ENCODE measurements at regions not wholly inside any gene's neighbourhood (a gene's known extent, or its start where the extent isn't known, plus 50 kb on each side); places are given as distances from the start of the nearest gene placed in this dataset.

DNA sequence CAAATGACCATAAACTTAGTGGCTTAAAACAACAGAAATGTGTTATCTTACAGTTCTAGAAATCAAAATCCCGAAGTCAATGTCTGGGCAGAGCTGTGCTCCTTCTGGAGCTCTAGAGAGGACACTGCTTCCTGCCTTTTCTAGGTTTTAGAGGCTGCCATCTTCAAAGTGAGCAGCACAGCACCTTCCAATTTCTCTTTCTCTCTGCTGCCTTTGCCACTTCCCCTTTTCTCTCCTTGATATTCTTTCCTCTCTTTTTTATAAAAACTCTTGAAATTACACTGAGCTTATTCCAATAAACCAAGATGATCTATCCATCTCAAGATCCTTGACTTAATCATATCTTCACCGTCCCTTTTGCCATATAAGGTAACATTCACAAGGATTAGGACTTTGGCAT, 616.9 kb downstream of the PLPP3 start:
- H3K27ac ChIP-seq (ENCODE audit: insufficient read length, low read depth, low read length) = no peak overlapping the region
- DNase-seq = no peak
- Mint-ChIP-seq H3K27me3 (ENCODE audit: low read depth) (no peaks in the 10 kb centered on the region), H3K27ac (no peak overlapping the region), H3K9me3 (no peaks in the 10 kb centered on the region), H3K4me1 (peaks cover 0 to 8% of the 10 kb centered on the region in 2 experiments; a peak in 1 of 4 replicates), H3K4me3 (no peak overlapping the region), H3K36me3 (ENCODE audit: insufficient read depth in 1 of 3, low read depth in 3 of 3) (no peaks in the 10 kb centered on the region)
- no peak overlapping the region for H2AFZ ChIP-seq (ENCODE audit: low read length)
- no peaks in the 10 kb centered on the region for H3K23me2 ChIP-seq (ENCODE audit: insufficient read length, low read depth, low read length, poor library complexity, severe bottlenecking)
- H4K8ac ChIP-seq (replicated peaks; ENCODE audit: insufficient read length, low read depth, low read length) = no peak overlapping the region
- no peaks in the 10 kb centered on the region for H3K27me3 ChIP-seq (ENCODE audit: insufficient read depth, low read length)
- H2AK5ac ChIP-seq (ENCODE audit: insufficient read length, low read length) = no peak overlapping the region
- no peak overlapping the region for H3K4me2 ChIP-seq (ENCODE audit: insufficient read depth, insufficient read length, low read length)
- H2BK15ac ChIP-seq (ENCODE audit: low read depth, low read length) = no peak overlapping the region
- H2BK12ac ChIP-seq (ENCODE audit: insufficient read length, low read depth, low read length) = no peak overlapping the region
- H3K18ac ChIP-seq (ENCODE audit: insufficient read length, low read depth, low read length) = no peak overlapping the region
- H3K9ac ChIP-seq (ENCODE audit: extremely low read depth, insufficient read length, low read length) = no peak overlapping the region
- H4K5ac ChIP-seq (ENCODE audit: insufficient read length, low read depth, low read length) = no peak overlapping the region
- H2BK5ac ChIP-seq (ENCODE audit: insufficient read length, low read length) = no peak overlapping the region
- TF ChIP-seq, protein P1, sequence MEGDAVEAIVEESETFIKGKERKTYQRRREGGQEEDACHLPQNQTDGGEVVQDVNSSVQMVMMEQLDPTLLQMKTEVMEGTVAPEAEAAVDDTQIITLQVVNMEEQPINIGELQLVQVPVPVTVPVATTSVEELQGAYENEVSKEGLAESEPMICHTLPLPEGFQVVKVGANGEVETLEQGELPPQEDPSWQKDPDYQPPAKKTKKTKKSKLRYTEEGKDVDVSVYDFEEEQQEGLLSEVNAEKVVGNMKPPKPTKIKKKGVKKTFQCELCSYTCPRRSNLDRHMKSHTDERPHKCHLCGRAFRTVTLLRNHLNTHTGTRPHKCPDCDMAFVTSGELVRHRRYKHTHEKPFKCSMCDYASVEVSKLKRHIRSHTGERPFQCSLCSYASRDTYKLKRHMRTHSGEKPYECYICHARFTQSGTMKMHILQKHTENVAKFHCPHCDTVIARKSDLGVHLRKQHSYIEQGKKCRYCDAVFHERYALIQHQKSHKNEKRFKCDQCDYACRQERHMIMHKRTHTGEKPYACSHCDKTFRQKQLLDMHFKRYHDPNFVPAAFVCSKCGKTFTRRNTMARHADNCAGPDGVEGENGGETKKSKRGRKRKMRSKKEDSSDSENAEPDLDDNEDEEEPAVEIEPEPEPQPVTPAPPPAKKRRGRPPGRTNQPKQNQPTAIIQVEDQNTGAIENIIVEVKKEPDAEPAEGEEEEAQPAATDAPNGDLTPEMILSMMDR (conservative IDR thresholded peaks at IDR 0.05) = no peak
- no peak overlapping the region for H3K23ac ChIP-seq (ENCODE audit: insufficient read length, low read depth, low read length)
- no peaks in the 10 kb centered on the region for H3K4me1 ChIP-seq (ENCODE audit: insufficient read depth, low read length)
- no peaks in the 10 kb centered on the region for H3K79me1 ChIP-seq (ENCODE audit: insufficient read depth, low read depth, low read length, poor library complexity, severe bottlenecking)
- no peak overlapping the region for H3K14ac ChIP-seq (ENCODE audit: insufficient read depth, low read length)
- no peaks in the 10 kb centered on the region for H3K79me2 ChIP-seq (ENCODE audit: insufficient read depth, low read length)
- no peaks in the 10 kb centered on the region for H3K9me3 ChIP-seq (ENCODE audit: control insufficient read depth, low read depth, low read length)
- H4K91ac ChIP-seq (ENCODE audit: insufficient read length, low read depth, low read length) = no peak overlapping the region
- H3T11ph ChIP-seq (ENCODE audit: low read length) = no peak overlapping the region
- no peak overlapping the region for H2BK120ac ChIP-seq (ENCODE audit: low read depth, low read length, poor library complexity, severe bottlenecking)
- WGBS (ENCODE audit: extremely low coverage, insufficient read length, low lambda C conversion rate) = no CpG with 5 or more reads among the region's 2 CpGs
- H3K56ac ChIP-seq (ENCODE audit: insufficient read length, low read depth, low read length) = no peak overlapping the region
- H4K20me1 ChIP-seq (ENCODE audit: control insufficient read depth, insufficient read depth, insufficient read length) = no peaks in the 10 kb centered on the region
- H3K4ac ChIP-seq (ENCODE audit: low read depth, low read length) = no peak overlapping the region
- no peak overlapping the region for H2BK20ac ChIP-seq (ENCODE audit: low read depth, low read length, poor library complexity, severe bottlenecking)

Data from H9 (cell line).